ENCODE measurements at regions not wholly inside any gene's neighbourhood (a gene's known extent, or its start where the extent isn't known, plus 50 kb on each side); places are given as distances from the start of the nearest gene placed in this dataset.
A peak's percentile ranks its signal among the peaks of the same experiment; 100 is the strongest.

- Mint-ChIP-seq H3K4me1 (peaks cover 16% of the 10 kb centered on the region), H3K4me3 (no peak overlapping the region), H3K27me3 (ENCODE audit: low read depth) (peaks cover 4% of the 10 kb centered on the region), H3K27ac (peak overlapping the region in 1 of 3 experiments; percentile 35), H3K9me3 (no peaks in the 10 kb centered on the region), H3K36me3 (ENCODE audit: low read depth) (no peaks in the 10 kb centered on the region)
- no peak for TF ChIP-seq CTCF (IDR thresholded peaks at IDR 0.05; ENCODE audit: unreplicated experiment in 3 of 3)
Measured at GRCh38 chr3:59436164-59436958, 386.5 kb upstream of the CFAP20DC start.

- Mint-ChIP-seq H3K4me3 (no peak overlapping the region), H3K27me3 (ENCODE audit: low read depth) (no peaks in the 10 kb centered on the region), H3K9me3 (no peaks in the 10 kb centered on the region), H3K36me3 (ENCODE audit: low read depth) (no peaks in the 10 kb centered on the region), H3K4me1 (peaks cover 16% of the 10 kb centered on the region), H3K27ac (no peak overlapping the region)
- no peak for TF ChIP-seq CTCF (IDR thresholded peaks at IDR 0.05; ENCODE audit: unreplicated experiment in 3 of 3)
Measured at GRCh38 chr3:59433546-59433945, 383.7 kb upstream of the CFAP20DC start.

GRCh38 chr3:59432665-59433064, 382.8 kb upstream of the CFAP20DC start:
- Mint-ChIP-seq H3K4me3 (no peak overlapping the region), H3K27me3 (ENCODE audit: low read depth) (no peaks in the 10 kb centered on the region), H3K36me3 (ENCODE audit: low read depth) (no peaks in the 10 kb centered on the region), H3K9me3 (no peaks in the 10 kb centered on the region), H3K27ac (no peak overlapping the region), H3K4me1 (peaks cover 10% of the 10 kb centered on the region)
- no peak for TF ChIP-seq CTCF (IDR thresholded peaks at IDR 0.05; ENCODE audit: unreplicated experiment in 3 of 3)

- Mint-ChIP-seq H3K4me3 (no peak overlapping the region), H3K27me3 (ENCODE audit: low read depth) (peaks cover 5% of the 10 kb centered on the region), H3K4me1 (peaks cover 5% of the 10 kb centered on the region), H3K27ac (no peak overlapping the region), H3K9me3 (no peaks in the 10 kb centered on the region), H3K36me3 (ENCODE audit: low read depth) (no peaks in the 10 kb centered on the region)
- TF ChIP-seq CTCF (IDR thresholded peaks at IDR 0.05; ENCODE audit: unreplicated experiment in 3 of 3): no peak
Measured at GRCh38 chr3:59430341-59430740, 380.5 kb upstream of the CFAP20DC start.

GRCh38 chr3:59429198-59429597, 379.4 kb upstream of the CFAP20DC start:
- H3K27me3 Mint-ChIP-seq (ENCODE audit: low read depth): peaks cover 5% of the 10 kb centered on the region
- H3K9me3 Mint-ChIP-seq: no peaks in the 10 kb centered on the region
- no peak for TF ChIP-seq CTCF (IDR thresholded peaks at IDR 0.05; ENCODE audit: unreplicated experiment in 3 of 3)
- no peaks in the 10 kb centered on the region for H3K36me3 Mint-ChIP-seq (ENCODE audit: low read depth)
- no peak overlapping the region for H3K4me3 Mint-ChIP-seq
- peaks cover 8% of the 10 kb centered on the region for H3K4me1 Mint-ChIP-seq
- H3K27ac Mint-ChIP-seq: no peak overlapping the region

Measured in nephron (organoid).